Liver (tissue), 8 donors: ENCODE measurements at regions not wholly inside any gene's neighbourhood (a gene's known extent, or its start where the extent isn't known, plus 50 kb on each side); places are given as distances from the start of the nearest gene placed in this dataset.

Experiments used
- DNase-seq: peaks from one replicate; pipeline ENCODE4 v3.0.0-alpha.2; 2017; ENCODE audit warnings: low spot score
- H3K27ac ChIP-seq, 2 donors: one replicate each; pipeline ENCODE4 v1.7.0; 2013; ENCODE audit warnings: inconsistent platforms in 2 of 2, low read length in 2 of 2, control low read depth in 1 of 2, low read depth in 1 of 2, mild to moderate bottlenecking in 1 of 2
- H3K27me3 ChIP-seq, 4 donors: one replicate each; pipeline versions ENCODE4 v1.6.1 to v1.7.0; 2013; ENCODE audit warnings: low read length in 3 of 4, inconsistent platforms in 1 of 4, mild to moderate bottlenecking in 1 of 4, moderate library complexity in 1 of 4; ENCODE audit not compliant: control insufficient read depth in 4 of 4, insufficient read depth in 4 of 4
- H3K36me3 ChIP-seq, 4 donors: one replicate each; pipeline versions ENCODE4 v1.6.1 to v1.7.0; 2013; ENCODE audit warnings: low read length in 3 of 4, mild to moderate bottlenecking in 3 of 4, low read depth in 1 of 4, moderate library complexity in 1 of 4; ENCODE audit not compliant: control insufficient read depth in 4 of 4, insufficient read depth in 3 of 4
- H3K4me1 ChIP-seq, 4 donors: one replicate each; pipeline versions ENCODE4 v1.6.1 to v1.7.0; 2013; ENCODE audit warnings: low read length in 3 of 4, mild to moderate bottlenecking in 3 of 4, moderate library complexity in 1 of 4; ENCODE audit not compliant: control insufficient read depth in 4 of 4, insufficient read depth in 4 of 4
- H3K4me3 ChIP-seq, 3 donors: one replicate each; pipeline versions ENCODE4 v1.6.1 to v1.7.0; 2013; ENCODE audit warnings: low read length in 3 of 3, control low read depth in 1 of 3, low read depth in 1 of 3, mild to moderate bottlenecking in 1 of 3
- H3K9ac ChIP-seq, 2 donors: one replicate each; pipeline ENCODE4 v1.7.0; 2013; ENCODE audit warnings: low read length in 2 of 2, mild to moderate bottlenecking in 2 of 2, moderate library complexity in 2 of 2, control low read depth in 1 of 2, low read depth in 1 of 2
- H3K9me3 ChIP-seq, 4 donors: one replicate each; pipeline versions ENCODE4 v1.6.1 to v1.7.0; 2013; ENCODE audit warnings: low read length in 3 of 4; ENCODE audit not compliant: control insufficient read depth in 4 of 4
- ATF3 ChIP-seq: IDR thresholded peaks from 2 replicates; pipeline ENCODE4 v1.6.1; 2016; ENCODE audit warnings: antibody characterized with exemption
- CTCF ChIP-seq: fragments of 150-350 bp; IDR thresholded peaks from 2 replicates; pipeline ENCODE4 v1.5.1; 2017; ENCODE audit warnings: improper control_type of control experiment, low read depth, low read length; ENCODE audit not compliant: missing input control
- EGR1 ChIP-seq, 2 donors: IDR thresholded peaks; 2 replicates each; pipeline ENCODE4 v1.6.1; 2016 to 2018; ENCODE audit warnings: antibody characterized with exemption in 2 of 2, low read depth in 2 of 2
- FOXA1 ChIP-seq: IDR thresholded peaks from 2 replicates; pipeline ENCODE4 v1.6.1; 2016; ENCODE audit warnings: antibody characterized with exemption
- GABPA ChIP-seq, 2 donors: IDR thresholded peaks in 1 of 2; conservative IDR thresholded peaks in 1 of 2; 2 replicates each; pipeline ENCODE4 v1.6.1; 2016; ENCODE audit warnings: antibody characterized with exemption in 2 of 2, mild to moderate bottlenecking in 1 of 2, moderate library complexity in 1 of 2
- HNF4A ChIP-seq, 2 donors: conservative IDR thresholded peaks; 2 replicates each; pipeline ENCODE4 v1.6.1; 2016; ENCODE audit warnings: antibody characterized with exemption in 2 of 2, mild to moderate bottlenecking in 2 of 2
- HNF4G ChIP-seq: IDR thresholded peaks from 2 replicates; pipeline ENCODE4 v1.6.1; 2016; ENCODE audit warnings: antibody characterized with exemption
- JUND ChIP-seq, 2 donors: IDR thresholded peaks; 2 replicates each; pipeline ENCODE4 v1.6.1; 2016; ENCODE audit warnings: antibody characterized with exemption in 2 of 2
- MAX ChIP-seq: IDR thresholded peaks from 2 replicates; pipeline ENCODE4 v1.6.1; 2016; ENCODE audit warnings: antibody characterized with exemption
- NR2F2 ChIP-seq: IDR thresholded peaks from 2 replicates; pipeline ENCODE4 v1.6.1; 2016; ENCODE audit warnings: antibody characterized with exemption
- RAD21 ChIP-seq, 2 donors: IDR thresholded peaks; 2 replicates each; pipeline ENCODE4 v1.6.1; 2016; ENCODE audit warnings: antibody characterized with exemption in 2 of 2, mild to moderate bottlenecking in 2 of 2
- REST ChIP-seq: IDR thresholded peaks from 2 replicates; pipeline ENCODE4 v1.6.1; 2016; ENCODE audit warnings: antibody characterized with exemption, mild to moderate bottlenecking
- RXRA ChIP-seq, 2 donors: IDR thresholded peaks; 2 replicates each; pipeline ENCODE4 v1.6.1; 2017 to 2018; ENCODE audit warnings: antibody characterized with exemption in 2 of 2, mild to moderate bottlenecking in 1 of 2
- SP1 ChIP-seq: IDR thresholded peaks from 2 replicates; pipeline ENCODE4 v1.6.1; 2018; ENCODE audit warnings: antibody characterized with exemption, mild to moderate bottlenecking
- YY1 ChIP-seq: IDR thresholded peaks from 2 replicates; pipeline ENCODE4 v1.6.1; 2016; ENCODE audit warnings: antibody characterized with exemption, mild to moderate bottlenecking
- WGBS: extraction: QIAGEN DNeasy Blood & Tissue Kit; methylation state at CpG from one replicate; pipeline ENCODE4 v1.1.7; 2013; 5-methylcytosine and 5-hydroxymethylcytosine counted together
- donor health status: healthy.
- donor health status: healthy.
- donor health status: healthy.
- donor health status: healthy.
- donor health status: healthy.

DNA sequence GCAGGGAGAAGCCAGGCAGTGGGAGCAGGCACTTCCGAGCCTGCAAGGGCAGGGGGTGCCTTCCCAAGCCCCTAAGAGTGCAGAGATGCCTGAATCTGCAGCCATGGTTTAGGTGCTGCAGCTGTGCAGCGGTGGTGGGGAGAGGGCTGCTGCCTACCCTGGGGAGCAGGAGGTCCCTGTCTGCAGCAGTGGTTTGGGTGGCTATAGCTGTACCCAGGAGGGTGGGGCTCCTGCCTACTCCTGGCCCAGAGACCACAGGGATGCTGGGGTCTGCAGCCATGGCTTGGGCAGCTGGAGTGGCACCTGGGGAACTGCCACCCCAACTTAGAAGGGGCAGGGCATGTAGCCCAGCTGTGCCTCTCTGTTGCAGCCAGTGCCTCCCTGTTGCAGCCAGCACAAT is 488.1 kb upstream of the THBS1 start:
- 82% methylated on average over 2 of the region's 2 CpGs for WGBS

DNA sequence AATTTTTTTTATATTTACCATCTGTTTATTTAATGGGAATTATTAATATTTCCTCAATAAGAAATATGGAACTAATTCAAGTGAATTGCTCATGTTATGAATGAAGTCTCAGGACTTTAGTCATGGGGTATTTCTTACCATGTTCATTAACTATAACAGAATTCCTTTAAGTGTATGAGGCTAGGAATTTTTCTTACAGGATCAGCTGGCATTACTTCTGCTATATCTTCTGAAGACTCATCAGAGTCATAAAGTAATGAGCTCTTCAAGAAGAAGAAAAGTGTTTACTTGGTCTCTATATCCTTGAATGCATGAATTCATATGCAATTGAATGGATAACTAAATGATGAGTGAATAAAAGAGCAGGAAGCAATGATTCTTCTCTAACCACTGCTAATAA is 486.8 kb upstream of the THBS1 start:
- Histone ChIP-seq H3K9ac (no peak overlapping the region), H3K27me3 (peaks cover 0 to 2% (median 0%) of the 10 kb centered on the region in 4 donors), H3K9me3 (no peaks in the 10 kb centered on the region), H3K36me3 (no peaks in the 10 kb centered on the region), H3K27ac (no peak overlapping the region), H3K4me3 (no peak overlapping the region), H3K4me1 (no peaks in the 10 kb centered on the region)
- no peak for DNase-seq
- TF ChIP-seq RAD21 (IDR thresholded peaks at IDR 0.05): no peak
- no peak for TF ChIP-seq FOXA1
- no peak for TF ChIP-seq YY1
- TF ChIP-seq MAX: no peak
- TF ChIP-seq GABPA (IDR thresholded peaks at IDR 0.05 in 1 of 2, conservative IDR thresholded peaks at IDR 0.05 in 1 of 2): no peak

More for the DNA sequence above, 488.1 kb upstream of the THBS1 start:
- no peak overlapping the region for H3K27ac ChIP-seq
- no peak overlapping the region for H3K9ac ChIP-seq
- TF ChIP-seq FOXA1: no peak
- TF ChIP-seq ATF3: no peak
- no peak for DNase-seq
- H3K27me3 ChIP-seq: no peaks in the 10 kb centered on the region
- H3K36me3 ChIP-seq: no peaks in the 10 kb centered on the region
- no peaks in the 10 kb centered on the region for H3K4me1 ChIP-seq
- no peaks in the 10 kb centered on the region for H3K9me3 ChIP-seq
- H3K4me3 ChIP-seq: no peak overlapping the region

- no peak for TF ChIP-seq CTCF
- TF ChIP-seq NR2F2: no peak
- no peak for TF ChIP-seq EGR1 (IDR thresholded peaks at IDR 0.05; ENCODE audit: low read depth in 2 of 2)
- TF ChIP-seq RAD21 (IDR thresholded peaks at IDR 0.05): no peak
- TF ChIP-seq MAX: no peak
- no peak for TF ChIP-seq JUND (IDR thresholded peaks at IDR 0.05)
- TF ChIP-seq GABPA (IDR thresholded peaks at IDR 0.05 in 1 of 2, conservative IDR thresholded peaks at IDR 0.05 in 1 of 2): no peak
- no peak for TF ChIP-seq SP1
- no peak for TF ChIP-seq YY1
- no peak for TF ChIP-seq FOXA1
- TF ChIP-seq HNF4G: no peak
- TF ChIP-seq RXRA (IDR thresholded peaks at IDR 0.05): no peak
- TF ChIP-seq HNF4A (conservative IDR thresholded peaks at IDR 0.05): no peak
- TF ChIP-seq REST: no peak
- Histone ChIP-seq H3K36me3 (no peaks in the 10 kb centered on the region), H3K4me1 (no peaks in the 10 kb centered on the region), H3K27ac (no peak overlapping the region), H3K4me3 (no peak overlapping the region), H3K27me3 (peaks cover 0 to 8% (median 0%) of the 10 kb centered on the region in 4 donors), H3K9ac (no peak overlapping the region), H3K9me3 (no peaks in the 10 kb centered on the region)
- WGBS: 66% methylated on average over 8 of the region's 8 CpGs
- no peak for DNase-seq
These were observed 485.5 kb upstream of the THBS1 start for GRCh38 chr15:39095218-39095879.
